Ovary (tissue), 3 donors: ENCODE measurements at regions not wholly inside any gene's neighbourhood (a gene's known extent, or its start where the extent isn't known, plus 50 kb on each side); places are given as distances from the start of the nearest gene placed in this dataset.

ENCODE experiments used
- EP300 ChIP-seq: sonication (generic); formaldehyde crosslinking; IDR thresholded peaks from one replicate; pipeline ENCODE4 v1.6.1; 2017; ENCODE audit warnings: antibody characterized with exemption
- POLR2A ChIP-seq: fragments of 450-650 bp; IDR thresholded peaks from one replicate; pipeline ENCODE4 v1.6.1; 2017; ENCODE audit warnings: antibody characterized with exemption, mild to moderate bottlenecking, moderate library complexity
- TF ChIP-seq, protein P1 (sequence below), 3 donors: fragments of 450-650 bp in 2 of 3; fragments of 200-600 bp in 1 of 3; IDR thresholded peaks; one replicate each; pipeline versions ENCODE4 v1.5.1 to v1.8.0; 2016 to 2022; ENCODE audit warnings: antibody characterized with exemption in 3 of 3, mild to moderate bottlenecking in 1 of 3
- donor health status: DM: no; HTN: no; CAD: no.

DNA sequence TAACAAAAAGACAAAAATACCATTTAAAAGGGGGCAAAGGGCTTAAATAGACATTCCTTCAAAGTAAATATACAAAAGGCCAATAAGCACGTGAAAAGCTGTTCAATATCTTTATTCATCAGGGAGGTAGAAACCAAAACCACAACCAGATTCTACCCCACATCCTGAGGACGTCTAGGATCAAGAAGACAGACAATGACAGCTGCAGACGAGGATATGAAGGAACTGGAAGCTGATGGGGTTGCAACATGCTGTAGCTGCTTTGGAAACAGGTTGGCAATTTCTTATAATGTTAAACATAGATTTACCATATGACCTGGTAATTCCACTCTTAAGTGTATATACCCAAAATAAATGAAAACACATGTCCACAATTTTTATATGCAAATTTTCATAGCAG lies 85.1 kb upstream of the C14orf180 start:
- TF ChIP-seq, protein P1, sequence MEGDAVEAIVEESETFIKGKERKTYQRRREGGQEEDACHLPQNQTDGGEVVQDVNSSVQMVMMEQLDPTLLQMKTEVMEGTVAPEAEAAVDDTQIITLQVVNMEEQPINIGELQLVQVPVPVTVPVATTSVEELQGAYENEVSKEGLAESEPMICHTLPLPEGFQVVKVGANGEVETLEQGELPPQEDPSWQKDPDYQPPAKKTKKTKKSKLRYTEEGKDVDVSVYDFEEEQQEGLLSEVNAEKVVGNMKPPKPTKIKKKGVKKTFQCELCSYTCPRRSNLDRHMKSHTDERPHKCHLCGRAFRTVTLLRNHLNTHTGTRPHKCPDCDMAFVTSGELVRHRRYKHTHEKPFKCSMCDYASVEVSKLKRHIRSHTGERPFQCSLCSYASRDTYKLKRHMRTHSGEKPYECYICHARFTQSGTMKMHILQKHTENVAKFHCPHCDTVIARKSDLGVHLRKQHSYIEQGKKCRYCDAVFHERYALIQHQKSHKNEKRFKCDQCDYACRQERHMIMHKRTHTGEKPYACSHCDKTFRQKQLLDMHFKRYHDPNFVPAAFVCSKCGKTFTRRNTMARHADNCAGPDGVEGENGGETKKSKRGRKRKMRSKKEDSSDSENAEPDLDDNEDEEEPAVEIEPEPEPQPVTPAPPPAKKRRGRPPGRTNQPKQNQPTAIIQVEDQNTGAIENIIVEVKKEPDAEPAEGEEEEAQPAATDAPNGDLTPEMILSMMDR (IDR thresholded peaks at IDR 0.05) = no peak
- TF ChIP-seq EP300 (no peak), POLR2A (no peak)
